GM20431 (cell line): ENCODE measurements at regions not wholly inside any gene's neighbourhood (a gene's known extent, or its start where the extent isn't known, plus 50 kb on each side); places are given as distances from the start of the nearest gene placed in this dataset.

Source experiments
- in situ Hi-C: fragments of 300-500 bp; cut with MseI, MboI; formaldehyde crosslinking; loops from one replicate; pipeline ENCODE4 v1.15.0; 2020; ENCODE audit warnings: low sequenced_read_pairs; ENCODE audit not compliant: unreplicated experiment

DNA sequence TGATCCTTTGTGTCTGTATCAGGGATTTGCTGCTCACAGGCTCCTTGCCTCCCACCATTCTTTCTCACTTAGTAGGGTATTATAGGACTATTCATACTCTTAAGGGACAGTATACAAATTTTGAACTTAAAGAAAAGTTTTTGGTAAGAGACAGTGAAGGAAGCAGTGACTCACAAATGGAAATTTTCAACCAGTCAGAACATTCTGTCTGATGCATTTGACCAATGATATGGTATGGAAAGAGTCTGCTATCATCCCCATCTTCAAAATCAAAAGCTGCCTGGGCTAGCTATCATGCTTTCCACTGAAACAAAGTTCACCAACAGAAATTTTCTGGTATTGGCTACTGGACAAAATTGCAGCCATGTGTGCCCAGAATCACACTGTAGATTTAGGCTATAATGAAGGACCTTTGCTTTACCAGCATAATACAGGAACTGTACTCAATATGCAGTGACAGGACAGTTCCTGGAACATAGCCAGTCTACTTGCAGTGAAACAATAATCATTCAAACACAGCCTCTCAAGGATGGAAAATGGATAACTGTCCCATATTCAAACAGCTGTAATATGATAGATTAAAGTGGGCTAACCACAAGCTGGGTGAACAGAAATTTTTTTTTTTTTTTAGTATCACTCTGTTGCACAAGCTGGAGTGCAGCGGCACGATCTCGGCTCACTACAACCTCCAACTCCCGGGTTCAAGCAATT lies 109.0 kb upstream of the ACSL4 start:
- in situ Hi-C loops: no loop called here

DNA sequence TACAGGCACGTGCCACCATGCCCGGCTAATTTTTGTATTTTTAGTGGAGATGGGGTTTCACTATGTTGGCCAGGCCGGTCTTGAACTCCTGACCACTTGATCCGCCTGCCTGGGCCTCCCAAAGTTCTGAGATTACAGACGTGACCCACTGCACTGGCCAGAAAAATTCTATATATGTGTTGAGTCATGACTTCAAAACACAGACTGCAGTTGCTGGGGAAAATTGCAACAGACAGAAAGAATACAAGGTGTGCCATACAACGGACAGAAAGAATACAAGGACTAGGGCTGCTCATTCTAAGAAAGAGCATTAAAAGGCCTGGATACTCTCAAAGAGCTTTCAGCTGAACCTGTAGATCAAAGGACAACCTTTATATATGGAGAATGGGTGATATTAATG lies 109.6 kb upstream of the ACSL4 start:
- in situ Hi-C loops: no loop called here

- in situ Hi-C loops: no loop called here
These were observed 111.1 kb upstream of the ACSL4 start for GRCh38 chrX:109843963-109844751.

DNA sequence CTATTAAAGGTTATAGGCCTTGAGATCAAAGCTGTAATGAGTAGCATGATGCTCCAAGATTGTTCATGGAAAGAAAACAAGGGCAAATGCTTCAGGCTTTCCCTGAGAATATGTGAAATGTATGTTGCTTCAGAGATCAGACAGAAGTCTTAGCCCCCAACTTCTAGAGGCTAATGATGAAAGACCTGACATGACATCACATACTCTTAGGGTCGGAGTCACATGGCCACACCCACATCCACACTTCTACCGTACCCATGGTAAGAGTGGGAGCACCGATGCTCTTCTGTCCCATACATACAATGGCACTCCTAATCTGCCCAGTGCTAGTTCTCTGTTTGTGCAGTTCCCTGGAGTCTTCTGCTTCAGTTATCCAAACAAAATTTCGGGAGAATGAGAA lies 111.9 kb upstream of the ACSL4 start:
- in situ Hi-C loops: no loop called here

GRCh38 chrX:109845996-109846395 lies 112.9 kb upstream of the ACSL4 start:
- in situ Hi-C loops: no loop called here

GRCh38 chrX:109847257-109848187 lies 114.5 kb upstream of the ACSL4 start:
- in situ Hi-C loops: no loop called here

GRCh38 chrX:109848461-109849050 lies 115.5 kb upstream of the ACSL4 start:
- in situ Hi-C loops: no loop called here

- in situ Hi-C loops: loop anchor here (25.0 kb wide), 1 partner anchor 142 kb away; no protein-coding TSS in a partner anchor
These were observed 121.0 kb upstream of the ACSL4 start for GRCh38 chrX:109854096-109854495.

DNA sequence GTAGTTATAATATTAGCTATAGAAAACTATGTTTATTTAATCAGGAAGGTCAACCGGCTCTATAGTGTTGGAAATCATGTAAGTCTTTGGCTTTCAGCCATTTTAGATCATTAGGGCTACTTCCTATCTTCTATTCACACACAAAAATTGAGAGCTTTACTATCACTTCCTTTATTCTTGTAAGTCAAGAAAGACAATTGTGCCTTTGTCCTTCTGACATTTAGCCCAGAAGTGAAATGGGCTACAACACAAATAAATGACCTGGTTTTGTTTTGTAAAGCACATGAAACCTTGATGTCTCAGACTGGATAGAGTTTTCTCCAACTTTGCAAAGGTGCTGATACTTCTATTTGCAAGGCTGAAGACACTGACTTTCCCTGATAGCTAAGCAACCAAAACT lies 122.4 kb upstream of the ACSL4 start:
- in situ Hi-C loops: loop anchor here (25.0 kb wide), 1 partner anchor 143 kb away; no protein-coding TSS in a partner anchor

GRCh38 chrX:109856974-109857373 lies 123.9 kb upstream of the ACSL4 start:
- in situ Hi-C loops: loop anchor here (25.0 kb wide), 1 partner anchor 145 kb away; no protein-coding TSS in a partner anchor

DNA sequence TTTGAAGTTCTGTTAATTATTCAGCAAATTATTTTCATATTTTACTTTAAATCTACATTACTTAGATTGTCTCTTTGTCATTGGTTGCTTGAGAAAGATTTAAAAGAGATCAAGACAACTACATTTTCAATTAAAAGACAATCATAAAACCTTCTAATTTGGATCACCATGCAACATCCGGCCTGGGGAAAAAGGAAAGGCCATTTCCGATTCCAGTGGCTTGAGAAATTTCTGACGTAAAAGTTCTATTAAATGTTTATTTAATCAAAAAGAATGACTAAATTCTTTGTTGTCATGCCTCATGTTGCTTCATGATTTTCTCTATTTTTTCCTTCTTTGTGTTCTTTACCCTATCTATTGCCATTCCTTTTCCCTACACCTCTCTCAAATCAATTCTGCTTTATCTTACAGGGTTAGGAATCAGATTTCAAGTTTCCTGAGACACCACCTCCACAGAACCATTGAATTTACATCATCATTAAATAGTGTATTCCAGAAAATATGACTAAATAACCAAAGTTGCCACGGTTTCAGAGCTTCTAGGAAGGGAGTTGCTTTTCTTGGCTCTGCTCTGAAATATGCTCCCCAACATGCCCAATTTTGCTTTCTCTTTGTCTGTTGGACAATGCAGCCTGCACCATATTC lies 124.6 kb upstream of the ACSL4 start:
- in situ Hi-C loops: loop anchor here (25.0 kb wide), 1 partner anchor 145 kb away; no protein-coding TSS in a partner anchor

DNA sequence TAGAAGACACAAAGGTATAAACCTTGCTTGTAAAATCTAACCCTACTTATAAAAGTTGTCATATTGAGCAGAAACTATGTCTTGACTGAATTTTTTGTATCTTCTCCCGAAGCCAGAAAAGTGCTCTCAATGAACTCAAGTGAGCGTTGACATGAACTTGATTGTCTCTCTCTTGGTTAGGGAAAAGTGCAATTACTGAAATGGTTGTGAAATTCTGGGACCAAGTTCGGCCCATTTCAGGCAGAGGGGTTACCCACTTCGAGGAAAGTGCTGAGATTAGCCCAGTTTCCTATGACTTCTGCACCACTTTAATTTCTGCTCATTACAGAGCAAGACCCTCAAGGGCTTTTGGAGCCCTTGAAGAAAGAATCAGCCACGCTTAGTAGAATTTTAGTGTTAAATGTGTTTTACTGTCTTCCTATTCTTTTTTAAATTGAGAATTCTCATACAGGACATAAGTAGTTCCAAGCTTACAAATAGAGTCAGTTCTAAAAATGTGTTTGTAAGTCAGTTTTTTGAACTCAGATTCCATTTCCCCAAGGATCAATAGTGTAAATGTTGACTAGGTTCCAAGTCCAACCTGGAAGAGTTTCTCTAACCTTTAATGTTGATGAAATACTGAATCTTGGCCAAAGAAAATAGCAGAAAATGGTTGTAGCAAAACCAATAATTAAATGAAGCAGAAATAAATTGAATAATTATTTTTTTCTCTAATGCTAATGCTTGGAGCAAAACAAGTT lies 125.7 kb upstream of the ACSL4 start:
- in situ Hi-C loops: loop anchor here (25.0 kb wide), 1 partner anchor 146 kb away; no protein-coding TSS in a partner anchor

DNA sequence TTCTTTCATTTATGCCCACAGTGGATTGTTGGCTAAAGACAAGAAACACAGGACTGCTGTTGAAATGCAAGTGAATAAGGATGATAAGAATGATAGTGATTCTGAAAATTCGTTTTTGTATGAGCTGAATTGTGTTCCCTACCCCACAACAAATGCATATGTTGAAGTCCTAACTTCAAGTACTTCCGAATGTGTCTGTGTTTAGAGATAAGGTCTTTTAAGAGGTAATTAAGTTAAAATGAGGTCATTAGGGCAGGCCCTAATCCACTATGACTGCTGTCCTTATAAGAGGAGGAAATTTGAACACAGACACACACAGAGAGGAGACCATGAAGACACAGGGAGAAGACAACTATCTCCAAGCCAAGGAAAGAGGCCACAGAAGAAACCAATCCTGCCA lies 126.6 kb upstream of the ACSL4 start:
- in situ Hi-C loops: loop anchor here (25.0 kb wide), 1 partner anchor 147 kb away; no protein-coding TSS in a partner anchor

- in situ Hi-C loops: loop anchor here (25.0 kb wide), 1 partner anchor 150 kb away; no protein-coding TSS in a partner anchor
These were observed 129.4 kb upstream of the ACSL4 start for GRCh38 chrX:109862433-109862832.

- in situ Hi-C loops: loop anchor here (25.0 kb wide), 1 partner anchor 152 kb away; no protein-coding TSS in a partner anchor
These were observed 130.8 kb upstream of the ACSL4 start for GRCh38 chrX:109863811-109864210.

- in situ Hi-C loops: loop anchor here (25.0 kb wide), 1 partner anchor 159 kb away; no protein-coding TSS in a partner anchor
These were observed 131.6 kb upstream of the TMEM164 start for GRCh38 chrX:109871121-109871888.

DNA sequence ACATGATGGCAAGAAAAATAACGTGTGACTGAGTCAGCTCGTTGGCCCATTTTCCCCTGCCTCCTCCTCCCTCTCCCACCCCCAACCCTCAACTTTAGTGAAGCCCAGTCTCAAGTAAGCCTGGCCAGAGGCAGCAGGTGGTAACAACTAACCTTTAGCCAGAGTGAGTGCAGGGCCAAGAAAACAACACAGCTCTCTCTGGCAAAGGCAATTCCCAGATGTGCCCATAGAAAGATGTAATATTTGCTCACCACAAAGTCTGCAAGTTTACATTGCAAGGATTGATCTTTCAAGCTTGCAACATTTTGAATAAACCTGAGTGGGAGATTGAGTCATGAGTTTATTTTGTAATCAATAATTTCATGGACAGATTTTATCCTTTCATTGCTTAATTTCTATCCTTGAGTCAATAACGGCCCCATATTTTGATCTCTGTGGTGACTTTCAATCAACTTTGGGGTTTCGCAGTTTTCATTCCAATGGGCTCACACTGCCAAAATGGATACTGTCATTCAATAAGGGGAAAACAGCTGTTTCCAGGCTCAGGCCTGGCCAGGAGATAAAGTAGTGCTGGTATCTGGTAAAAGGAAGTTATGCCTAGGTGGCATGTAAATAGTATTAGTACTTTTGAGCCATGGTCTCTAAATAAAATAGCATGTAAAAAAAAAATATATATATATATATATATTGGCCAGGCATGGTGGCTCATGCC lies 130.7 kb upstream of the TMEM164 start:
- in situ Hi-C loops: loop anchor here (25.0 kb wide), 1 partner anchor 160 kb away; no protein-coding TSS in a partner anchor
